Posterior vena cava (tissue), 2 donors: ENCODE measurements at regions not wholly inside any gene's neighbourhood (a gene's known extent, or its start where the extent isn't known, plus 50 kb on each side); places are given as distances from the start of the nearest gene placed in this dataset.
A peak's percentile ranks its signal among the peaks of the same experiment; 100 is the strongest.

Experiments
- DNase-seq: peaks from one replicate; pipeline ENCODE4 v3.0.0-alpha.2; 2020; ENCODE audit warnings: low spot score
- intact Hi-C, 2 donors: fragments of 100-400 bp; cut with DNase I; formaldehyde crosslinking; loops; one replicate each; pipeline versions ENCODE4 v1.14.1 to v1.14.2; 2022 to 2023
- donor health status: DM: yes; HTN: yes; CAD: no.
- donor health status: DM: yes; HTN: yes; CAD: no.

- no peak for DNase-seq
- intact Hi-C loops: no loop called here
These were observed 51.1 kb upstream of the ZNF236 start for GRCh38 chr18:76771192-76771799.

GRCh38 chr18:76767954-76768353, 54.4 kb upstream of the ZNF236 start:
- intact Hi-C loops: no loop called here
- DNase-seq: no peak

GRCh38 chr18:76766429-76766828, 55.9 kb upstream of the ZNF236 start:
- no peak for DNase-seq
- intact Hi-C loops: no loop called here

GRCh38 chr18:76765649-76766048, 56.7 kb upstream of the ZNF236 start:
- no peak for DNase-seq
- intact Hi-C loops: no loop called here

- intact Hi-C loops: no loop called here
- DNase-seq: no peak
These were observed 58.0 kb upstream of the ZNF236 start for GRCh38 chr18:76764291-76764901.

- intact Hi-C loops: no loop called here
These were observed 63.3 kb upstream of the ZNF236 start for GRCh38 chr18:76759056-76759455.

GRCh38 chr18:76757925-76758324, 64.4 kb upstream of the ZNF236 start:
- intact Hi-C loops: no loop called here
- DNase-seq: peak; percentile 74

More at GRCh38 chr18:76759056-76759455, 63.3 kb upstream of the ZNF236 start:
- peak; percentile 45 for DNase-seq

GRCh38 chr18:76757335-76757734, 65.0 kb upstream of the ZNF236 start:
- intact Hi-C loops: no loop called here
- peak; percentile 73 for DNase-seq

GRCh38 chr18:76756531-76757253, 65.7 kb upstream of the ZNF236 start:
- DNase-seq: peak; percentile 81
- intact Hi-C loops: no loop called here

GRCh38 chr18:76754351-76754750, 68.0 kb upstream of the ZNF236 start:
- no peak for DNase-seq
- intact Hi-C loops: no loop called here

GRCh38 chr18:76752400-76752799, 70.0 kb upstream of the ZNF236 start:
- DNase-seq: no peak
- intact Hi-C loops: no loop called here

GRCh38 chr18:76750917-76751890, 71.2 kb upstream of the ZNF236 start:
- intact Hi-C loops: no loop called here
- no peak for DNase-seq

- DNase-seq: no peak
- intact Hi-C loops: no loop called here
These were observed 72.1 kb upstream of the ZNF236 start for GRCh38 chr18:76750269-76750668.

GRCh38 chr18:76747676-76748075, 74.7 kb upstream of the ZNF236 start:
- intact Hi-C loops: no loop called here
- DNase-seq: no peak

GRCh38 chr18:76741346-76741745, 81.0 kb upstream of the ZNF236 start:
- intact Hi-C loops: loop anchor here in 1 of 2 donors (5.0 kb wide), 1 partner anchor 471 kb away; no protein-coding TSS in a partner anchor
- DNase-seq: no peak

GRCh38 chr18:76736309-76736708, 86.0 kb upstream of the ZNF236 start:
- no peak for DNase-seq
- intact Hi-C loops: no loop called here

- intact Hi-C loops: no loop called here
- DNase-seq: no peak
These were observed 91.5 kb upstream of the ZNF236 start for GRCh38 chr18:76730901-76731300.

- intact Hi-C loops: no loop called here
- DNase-seq: no peak
These were observed 94.8 kb upstream of the ZNF236 start for GRCh38 chr18:76727589-76727988.

- no peak for DNase-seq
- intact Hi-C loops: no loop called here
These were observed 96.9 kb upstream of the ZNF236 start for GRCh38 chr18:76725445-76725844.
